Stomach (tissue), 4 donors: ENCODE measurements at regions not wholly inside any gene's neighbourhood (a gene's known extent, or its start where the extent isn't known, plus 50 kb on each side); places are given as distances from the start of the nearest gene placed in this dataset.

Experiments used
- CTCF ChIP-seq, 7 experiments: fragments of 450-650 bp in 4 of 7; fragments of 200-600 bp in 3 of 7; sonication (generic) in 3 of 7; IDR thresholded peaks; one replicate each; pipeline ENCODE4 v1.5.1; 2016 to 2019; ENCODE audit warnings: antibody characterized with exemption in 7 of 7, control low read depth in 2 of 7, mild to moderate bottlenecking in 1 of 7
- POLR2A ChIP-seq, 4 donors: fragments of 450-650 bp; IDR thresholded peaks; one replicate each; pipeline ENCODE4 v1.6.1; 2016; ENCODE audit warnings: antibody characterized with exemption in 4 of 4, control low read depth in 2 of 4, mild to moderate bottlenecking in 1 of 4, moderate library complexity in 1 of 4

GRCh38 chr4:157929486-157929885 lies 243.3 kb downstream of the GASK1B start:
- TF ChIP-seq CTCF (IDR thresholded peaks at IDR 0.05), result no peak
- TF ChIP-seq POLR2A (IDR thresholded peaks at IDR 0.05), result no peak
